GM21737 (cell line): ENCODE measurements at regions not wholly inside any gene's neighbourhood (a gene's known extent, or its start where the extent isn't known, plus 50 kb on each side); places are given as distances from the start of the nearest gene placed in this dataset.

Experiments used
- ATAC-seq: cut with Tn5 transposase; IDR thresholded peaks from one replicate; pipeline ENCODE4 v1.9.1; 2021; ENCODE audit warnings: mild to moderate bottlenecking, moderate library complexity; ENCODE audit not compliant: unreplicated experiment

GRCh38 chr5:91722736-91723467, 339.8 kb upstream of the ARRDC3 start:
- no peak for ATAC-seq

- ATAC-seq: no peak
Observed at GRCh38 chr5:91712718-91713117, 329.6 kb upstream of the ARRDC3 start.

GRCh38 chr5:91707521-91707841, 324.4 kb upstream of the ARRDC3 start:
- ATAC-seq: no peak

- no peak for ATAC-seq
Observed at GRCh38 chr5:91706785-91707520, 323.8 kb upstream of the ARRDC3 start.

GRCh38 chr5:91703128-91703527, 320.0 kb upstream of the ARRDC3 start:
- no peak for ATAC-seq

GRCh38 chr5:91699429-91699828, 316.3 kb upstream of the ARRDC3 start:
- ATAC-seq: no peak

- ATAC-seq: no peak
Observed at GRCh38 chr5:91691592-91691991, 308.5 kb upstream of the ARRDC3 start.

GRCh38 chr5:91690921-91691320, 307.8 kb upstream of the ARRDC3 start:
- no peak for ATAC-seq

GRCh38 chr5:91687430-91687829, 304.3 kb upstream of the ARRDC3 start:
- no peak for ATAC-seq

GRCh38 chr5:91684625-91685024, 301.5 kb upstream of the ARRDC3 start:
- ATAC-seq: no peak

- ATAC-seq: no peak
Observed at GRCh38 chr5:91670563-91670962, 287.4 kb upstream of the ARRDC3 start.

- no peak for ATAC-seq
Observed at GRCh38 chr5:91670122-91670521, 287.0 kb upstream of the ARRDC3 start.

GRCh38 chr5:91668261-91668660, 285.1 kb upstream of the ARRDC3 start:
- ATAC-seq: no peak

GRCh38 chr5:91652678-91653077, 269.6 kb upstream of the ARRDC3 start:
- ATAC-seq: no peak

- no peak for ATAC-seq
Observed at GRCh38 chr5:91651704-91652103, 268.6 kb upstream of the ARRDC3 start.

- no peak for ATAC-seq
Observed at GRCh38 chr5:91645347-91645746, 262.2 kb upstream of the ARRDC3 start.

GRCh38 chr5:91643797-91644196, 260.7 kb upstream of the ARRDC3 start:
- no peak for ATAC-seq

- no peak for ATAC-seq
Observed at GRCh38 chr5:91642581-91642980, 259.5 kb upstream of the ARRDC3 start.

- no peak for ATAC-seq
Observed at GRCh38 chr5:91641730-91642350, 258.7 kb upstream of the ARRDC3 start.

- ATAC-seq: no peak
Observed at GRCh38 chr5:91639744-91640143, 256.6 kb upstream of the ARRDC3 start.

- ATAC-seq: no peak
Observed at GRCh38 chr5:91638010-91638409, 254.9 kb upstream of the ARRDC3 start.
